HEK293 (cell line): ENCODE measurements at regions not wholly inside any gene's neighbourhood (a gene's known extent, or its start where the extent isn't known, plus 50 kb on each side); places are given as distances from the start of the nearest gene placed in this dataset.

Experiments
- CTCF ChIA-PET: fragments of 350-600 bp; formaldehyde crosslinking; extraction: SDS; loops from one replicate; lab custom pipeline; 2021; ENCODE audit warnings: antibody characterized with exemption; lab: Yijun Ruan, JAX
- POLR2A ChIA-PET: fragments of 300-600 bp; formaldehyde crosslinking; extraction: SDS; loops from one replicate; lab custom pipeline; 2020; ENCODE audit warnings: antibody characterized with exemption, inconsistent platforms; lab: Yijun Ruan, JAX
- H3K27ac ChIP-seq: fragments of 200-500 bp; sonication (Bioruptor generic); 2 replicates; pipeline ENCODE4 v1.5.1; 2014; ENCODE audit warnings: low read depth, low read length, control low read depth, inconsistent platforms; ENCODE audit errors: extremely low read depth
- H3K36me3 ChIP-seq, 2 experiments: fragments of 200-500 bp in 1 of 2; sonication (Bioruptor generic) in 1 of 2; 1 replicate in 1 of 2; 2 replicates in 1 of 2; pipeline ENCODE4 v1.5.1; 2014 to 2017; ENCODE audit warnings: inconsistent platforms in 2 of 2, low read length in 2 of 2; ENCODE audit not compliant: control insufficient read depth in 2 of 2, insufficient read depth in 1 of 2
- H3K4me1 ChIP-seq: fragments of 200-500 bp; sonication (Bioruptor generic); 2 replicates; pipeline ENCODE4 v1.5.1; 2014; ENCODE audit warnings: mild to moderate bottlenecking, low read length, inconsistent platforms; ENCODE audit not compliant: control insufficient read depth, insufficient read depth
- H3K4me3 ChIP-seq: 2 replicates; pipeline ENCODE4 v1.5.1; 2011; ENCODE audit warnings: low read depth, mild to moderate bottlenecking, control low read depth, low read length, moderate library complexity
- H3K9me3 ChIP-seq: fragments of 200-500 bp; sonication (Bioruptor generic); 2 replicates; pipeline ENCODE4 v1.5.1; 2014; ENCODE audit warnings: low read depth, low read length, inconsistent platforms; ENCODE audit not compliant: control insufficient read depth, insufficient read depth
- BCL11A ChIP-seq: fragments of 450-650 bp; formaldehyde crosslinking; IDR thresholded peaks from 2 replicates; pipeline ENCODE4 v1.5.1; 2016; ENCODE audit warnings: low read depth, missing biosample characterization, missing genetic modification characterization
- HOXC10 ChIP-seq: sonication (generic); formaldehyde crosslinking; IDR thresholded peaks from 2 replicates; pipeline ENCODE4 v1.8.1; 2023; ENCODE audit warnings: mild to moderate bottlenecking, missing genetic modification reagents
- IKZF3 ChIP-seq: fragments of 450-650 bp; IDR thresholded peaks from 2 replicates; pipeline ENCODE4 v1.5.0; 2018; ENCODE audit warnings: missing biosample characterization, mild to moderate bottlenecking, missing genetic modification characterization, moderate library complexity
- KLF8 ChIP-seq: fragments of 450-650 bp; formaldehyde crosslinking; IDR thresholded peaks from 2 replicates; pipeline ENCODE4 v1.5.1; 2016; ENCODE audit warnings: missing biosample characterization, missing genetic modification characterization
- PRDM1 ChIP-seq: fragments of 450-650 bp; formaldehyde crosslinking; IDR thresholded peaks from 2 replicates; pipeline ENCODE4; 2016; ENCODE audit warnings: missing biosample characterization, missing genetic modification characterization
- SALL2 ChIP-seq: fragments of 450-650 bp; formaldehyde crosslinking; IDR thresholded peaks from 2 replicates; pipeline ENCODE4 v1.5.0; 2017; ENCODE audit warnings: missing biosample characterization, mild to moderate bottlenecking, missing genetic modification characterization, borderline replicate concordance
- SCRT2 ChIP-seq: fragments of 450-650 bp; formaldehyde crosslinking; IDR thresholded peaks from 2 replicates; pipeline ENCODE4 v1.5.1; 2016; ENCODE audit warnings: missing biosample characterization, missing genetic modification characterization
- ZBTB44 ChIP-seq: fragments of 450-650 bp; IDR thresholded peaks from 2 replicates; pipeline ENCODE4 v1.5.1; 2018; ENCODE audit warnings: missing biosample characterization, mild to moderate bottlenecking, missing genetic modification characterization
- ZFHX2 ChIP-seq: fragments of 450-650 bp; formaldehyde crosslinking; conservative IDR thresholded peaks from 2 replicates; pipeline ENCODE4 v1.5.1; 2016; ENCODE audit warnings: missing biosample characterization, missing genetic modification characterization
- ZFP41 ChIP-seq: fragments of 450-650 bp; formaldehyde crosslinking; IDR thresholded peaks from 2 replicates; pipeline ENCODE4 v1.5.1; 2016; ENCODE audit warnings: missing biosample characterization, missing genetic modification characterization, borderline replicate concordance
- ZNF10 ChIP-seq: fragments of 450-650 bp; formaldehyde crosslinking; IDR thresholded peaks from 2 replicates; pipeline ENCODE4 v1.5.1; 2017; ENCODE audit warnings: missing biosample characterization, missing genetic modification characterization
- ZNF140 ChIP-seq: fragments of 450-650 bp; formaldehyde crosslinking; IDR thresholded peaks from 2 replicates; pipeline ENCODE4 v1.5.1; 2016; ENCODE audit warnings: missing biosample characterization, missing genetic modification characterization
- ZNF157 ChIP-seq: fragments of 450-650 bp; formaldehyde crosslinking; IDR thresholded peaks from 2 replicates; pipeline ENCODE4 v1.5.1; 2016; ENCODE audit warnings: missing biosample characterization, missing genetic modification characterization
- ZNF184 ChIP-seq: fragments of 450-650 bp; IDR thresholded peaks from 2 replicates; pipeline ENCODE4 v1.5.1; 2018; ENCODE audit warnings: missing biosample characterization, mild to moderate bottlenecking, missing genetic modification characterization
- ZNF221 ChIP-seq: fragments of 450-650 bp; formaldehyde crosslinking; IDR thresholded peaks from 2 replicates; pipeline ENCODE4 v1.5.1; 2017; ENCODE audit warnings: missing biosample characterization, missing genetic modification characterization, borderline replicate concordance
- ZNF292 ChIP-seq: fragments of 450-650 bp; formaldehyde crosslinking; IDR thresholded peaks from 2 replicates; pipeline ENCODE4 v1.5.1; 2016; ENCODE audit warnings: low read depth, missing biosample characterization, missing genetic modification characterization, borderline replicate concordance
- ZNF423 ChIP-seq: fragments of 450-650 bp; formaldehyde crosslinking; IDR thresholded peaks from 2 replicates; pipeline ENCODE4 v1.5.1; 2016; ENCODE audit warnings: missing biosample characterization, missing genetic modification characterization
- ZNF426 ChIP-seq: fragments of 450-650 bp; formaldehyde crosslinking; IDR thresholded peaks from 2 replicates; pipeline ENCODE4 v1.5.1; 2017; ENCODE audit warnings: missing biosample characterization, missing genetic modification characterization, mild to moderate bottlenecking, inconsistent platforms, moderate library complexity
- ZNF473 ChIP-seq: fragments of 450-650 bp; formaldehyde crosslinking; IDR thresholded peaks from 2 replicates; pipeline ENCODE4 v1.5.1; 2017; ENCODE audit warnings: missing biosample characterization, missing genetic modification characterization
- ZNF501 ChIP-seq: fragments of 450-650 bp; formaldehyde crosslinking; IDR thresholded peaks from 2 replicates; pipeline ENCODE4 v1.5.1; 2016; ENCODE audit warnings: missing biosample characterization, missing genetic modification characterization
- ZNF561 ChIP-seq: fragments of 450-650 bp; IDR thresholded peaks from 2 replicates; pipeline ENCODE4 v1.5.1; 2018; ENCODE audit warnings: missing biosample characterization, missing genetic modification characterization, borderline replicate concordance
- ZNF580 ChIP-seq: fragments of 450-650 bp; formaldehyde crosslinking; IDR thresholded peaks from 2 replicates; pipeline ENCODE4 v1.5.1; 2016; ENCODE audit warnings: missing biosample characterization, missing genetic modification characterization
- ZNF843 ChIP-seq: fragments of 450-650 bp; formaldehyde crosslinking; IDR thresholded peaks from 2 replicates; pipeline ENCODE4 v1.5.1; 2016; ENCODE audit warnings: missing biosample characterization, missing genetic modification characterization
- ZSCAN16 ChIP-seq: fragments of 450-650 bp; formaldehyde crosslinking; IDR thresholded peaks from 2 replicates; pipeline ENCODE4 v1.5.1; 2016; ENCODE audit warnings: missing biosample characterization, missing genetic modification characterization
- TF ChIP-seq, protein P1 (sequence below): fragments of 450-650 bp; formaldehyde crosslinking; IDR thresholded peaks from 2 replicates; pipeline ENCODE4 v1.5.1; 2016; ENCODE audit warnings: missing biosample characterization, missing genetic modification characterization

- no peaks in the 10 kb centered on the region for H3K4me1 ChIP-seq
These were observed 325.6 kb upstream of the RASGRP1 start for GRCh38 chr15:38890194-38890593.

GRCh38 chr15:38893925-38894242 lies 329.3 kb upstream of the RASGRP1 start:
- no peaks in the 10 kb centered on the region for H3K36me3 ChIP-seq
- POLR2A ChIA-PET: no interaction called here
- no peaks in the 10 kb centered on the region for H3K9me3 ChIP-seq
- TF ChIP-seq ZBTB44 (tag by site-specific recombination) (no peak), ZNF423 (tag by site-specific recombination) (no peak), SCRT2 (tag by site-specific recombination) (peak; percentile 12; the same call in 1 of the 2 replicates), HOXC10 (CRISPR knock-in tag) (no peak), ZNF426 (tag by site-specific recombination) (no peak), BCL11A (no peak), ZNF10 (tag by site-specific recombination) (no peak), ZNF843 (no peak)
- no peak overlapping the region for H3K4me3 ChIP-seq
- CTCF ChIA-PET: no interaction called here
- no peak overlapping the region for H3K27ac ChIP-seq
- peaks cover 5% of the 10 kb centered on the region; the same call in 1 of the 2 replicates for H3K4me1 ChIP-seq

More at GRCh38 chr15:38890194-38890593, 325.6 kb upstream of the RASGRP1 start:
- Histone ChIP-seq H3K4me3 (no peak overlapping the region), H3K27ac (no peak overlapping the region), H3K36me3 (no peaks in the 10 kb centered on the region), H3K9me3 (no peaks in the 10 kb centered on the region)
- CTCF ChIA-PET: no interaction called here
- POLR2A ChIA-PET: no interaction called here
- TF ChIP-seq, protein P1, sequence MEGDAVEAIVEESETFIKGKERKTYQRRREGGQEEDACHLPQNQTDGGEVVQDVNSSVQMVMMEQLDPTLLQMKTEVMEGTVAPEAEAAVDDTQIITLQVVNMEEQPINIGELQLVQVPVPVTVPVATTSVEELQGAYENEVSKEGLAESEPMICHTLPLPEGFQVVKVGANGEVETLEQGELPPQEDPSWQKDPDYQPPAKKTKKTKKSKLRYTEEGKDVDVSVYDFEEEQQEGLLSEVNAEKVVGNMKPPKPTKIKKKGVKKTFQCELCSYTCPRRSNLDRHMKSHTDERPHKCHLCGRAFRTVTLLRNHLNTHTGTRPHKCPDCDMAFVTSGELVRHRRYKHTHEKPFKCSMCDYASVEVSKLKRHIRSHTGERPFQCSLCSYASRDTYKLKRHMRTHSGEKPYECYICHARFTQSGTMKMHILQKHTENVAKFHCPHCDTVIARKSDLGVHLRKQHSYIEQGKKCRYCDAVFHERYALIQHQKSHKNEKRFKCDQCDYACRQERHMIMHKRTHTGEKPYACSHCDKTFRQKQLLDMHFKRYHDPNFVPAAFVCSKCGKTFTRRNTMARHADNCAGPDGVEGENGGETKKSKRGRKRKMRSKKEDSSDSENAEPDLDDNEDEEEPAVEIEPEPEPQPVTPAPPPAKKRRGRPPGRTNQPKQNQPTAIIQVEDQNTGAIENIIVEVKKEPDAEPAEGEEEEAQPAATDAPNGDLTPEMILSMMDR (tag by site-specific recombination): no peak
- TF ChIP-seq ZNF561 (tag by site-specific recombination) (no peak), PRDM1 (tag by site-specific recombination) (no peak), ZNF292 (tag by site-specific recombination) (no peak), IKZF3 (no peak), ZNF157 (tag by site-specific recombination) (no peak), ZNF580 (tag by site-specific recombination) (no peak), ZNF221 (no peak), ZNF140 (tag by site-specific recombination) (no peak), ZFP41 (tag by site-specific recombination) (no peak), ZSCAN16 (tag by site-specific recombination) (no peak), KLF8 (no peak), ZNF843 (no peak), ZNF473 (tag by site-specific recombination) (no peak), ZFHX2 (tag by site-specific recombination) (no peak), ZNF10 (tag by site-specific recombination) (no peak), ZNF501 (tag by site-specific recombination) (no peak), SALL2 (tag by site-specific recombination) (no peak), ZNF184 (tag by site-specific recombination) (no peak)
